Endothelial cell (in vitro differentiated cells): ENCODE measurements at regions not wholly inside any gene's neighbourhood (a gene's known extent, or its start where the extent isn't known, plus 50 kb on each side); places are given as distances from the start of the nearest gene placed in this dataset.

Experiments used
- DNase-seq: peaks from one replicate; pipeline ENCODE4 v3.0.0; 2021; ENCODE audit warnings: low spot score
- H3K27ac Mint-ChIP-seq: one replicate; pipeline ENCODE4 v1.8.0; 2021; ENCODE audit warnings: mixed read lengths, inconsistent platforms; ENCODE audit not compliant: unreplicated experiment
- H3K27me3 Mint-ChIP-seq: one replicate; pipeline ENCODE4 v1.8.0; 2021; ENCODE audit warnings: mild to moderate bottlenecking, moderate library complexity, mixed read lengths, inconsistent platforms; ENCODE audit not compliant: unreplicated experiment
- H3K36me3 Mint-ChIP-seq: one replicate; pipeline ENCODE4 v1.8.0; 2021; ENCODE audit warnings: mild to moderate bottlenecking, low read depth, mixed read lengths, inconsistent platforms; ENCODE audit not compliant: unreplicated experiment
- H3K4me1 Mint-ChIP-seq: one replicate; pipeline ENCODE4 v1.8.0; 2021; ENCODE audit warnings: mild to moderate bottlenecking, mixed read lengths, inconsistent platforms; ENCODE audit not compliant: unreplicated experiment
- H3K4me3 Mint-ChIP-seq: one replicate; pipeline ENCODE4 v1.8.0; 2021; ENCODE audit warnings: mild to moderate bottlenecking, mixed read lengths, inconsistent platforms; ENCODE audit not compliant: unreplicated experiment
- H3K9me3 Mint-ChIP-seq: one replicate; pipeline ENCODE4 v1.8.0; 2021; ENCODE audit warnings: mixed read lengths, inconsistent platforms; ENCODE audit not compliant: unreplicated experiment
- CTCF ChIP-seq: fragments of 200-600 bp; sonication (generic); IDR thresholded peaks from one replicate; pipeline ENCODE4 v1.5.0; 2021; ENCODE audit warnings: antibody characterized with exemption; ENCODE audit not compliant: unreplicated experiment

- Mint-ChIP-seq H3K4me1 (peaks cover 14% of the 10 kb centered on the region), H3K36me3 (no peaks in the 10 kb centered on the region), H3K27me3 (peaks cover 2% of the 10 kb centered on the region)
Measured at GRCh38 chr15:68497206-68497910, 65.4 kb upstream of the ITGA11 start.

DNA sequence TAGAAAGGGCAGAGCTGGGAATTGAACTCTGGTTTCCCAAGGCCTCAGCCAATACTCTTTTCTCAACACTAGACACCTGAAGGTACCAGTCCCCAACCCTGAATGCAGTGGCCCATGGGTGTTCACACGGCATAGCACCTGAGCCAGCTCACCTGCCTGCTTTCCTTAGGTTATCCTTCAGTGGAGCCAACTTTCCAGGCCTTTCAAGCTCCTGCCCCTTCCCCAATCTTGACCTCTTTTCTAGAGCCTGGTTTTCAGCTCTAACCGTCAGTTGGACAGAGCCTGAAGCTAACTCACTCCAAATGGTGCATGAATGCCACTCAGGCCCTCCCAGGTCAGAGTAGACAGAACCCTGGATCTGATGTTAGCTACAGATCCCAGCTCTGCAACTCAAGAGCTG, 66.1 kb upstream of the ITGA11 start:
- Mint-ChIP-seq H3K4me1 (peaks cover 14% of the 10 kb centered on the region), H3K36me3 (no peaks in the 10 kb centered on the region), H3K27me3 (peaks cover 2% of the 10 kb centered on the region), H3K9me3 (no peaks in the 10 kb centered on the region), H3K4me3 (no peak overlapping the region), H3K27ac (no peak overlapping the region)
- TF ChIP-seq CTCF: no peak
- no peak for DNase-seq

More at GRCh38 chr15:68497206-68497910, 65.4 kb upstream of the ITGA11 start:
- H3K27ac Mint-ChIP-seq: no peak overlapping the region
- no peak overlapping the region for H3K4me3 Mint-ChIP-seq
- DNase-seq: no peak
- no peaks in the 10 kb centered on the region for H3K9me3 Mint-ChIP-seq
- TF ChIP-seq CTCF: no peak

DNA sequence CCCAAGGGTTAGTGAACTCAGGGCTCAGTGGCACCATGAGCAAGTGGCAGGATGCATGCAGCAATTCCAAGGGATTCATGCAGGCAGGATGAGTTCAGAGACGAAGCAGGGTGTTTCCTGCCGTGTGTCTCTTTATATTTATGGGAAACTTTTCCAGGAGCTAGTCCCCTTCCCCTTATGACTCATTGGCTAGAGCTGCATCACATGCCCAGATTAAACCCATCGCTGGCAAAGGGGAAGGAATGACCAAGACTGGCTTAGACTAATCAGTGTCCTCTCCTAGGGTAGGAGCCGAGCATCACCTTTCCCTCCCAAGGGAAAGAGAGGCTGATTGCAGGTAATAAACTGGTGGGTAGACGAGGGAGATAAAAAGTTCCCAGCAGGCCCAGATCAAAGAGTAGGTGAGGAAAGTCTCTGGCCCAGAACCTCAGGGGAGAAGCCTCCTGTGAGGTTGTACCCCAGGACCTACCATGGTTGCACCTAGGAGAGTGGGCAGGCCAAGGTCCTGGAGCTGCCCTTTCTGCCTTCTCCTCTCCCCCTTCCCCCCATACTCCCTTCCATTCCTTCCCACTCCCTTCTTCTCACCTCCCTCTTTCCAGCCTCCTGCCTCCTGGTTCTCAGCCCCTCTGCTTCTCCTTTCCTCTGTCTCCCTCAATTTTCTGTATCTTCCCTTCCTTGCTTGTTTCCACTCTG, 67.8 kb upstream of the ITGA11 start:
- H3K9me3 Mint-ChIP-seq: no peaks in the 10 kb centered on the region
- H3K36me3 Mint-ChIP-seq: no peaks in the 10 kb centered on the region
- TF ChIP-seq CTCF: no peak
- H3K27me3 Mint-ChIP-seq: peaks cover 5% of the 10 kb centered on the region
- no peak overlapping the region for H3K27ac Mint-ChIP-seq
- H3K4me3 Mint-ChIP-seq: no peak overlapping the region
- H3K4me1 Mint-ChIP-seq: peaks cover 13% of the 10 kb centered on the region
- DNase-seq: no peak

DNA sequence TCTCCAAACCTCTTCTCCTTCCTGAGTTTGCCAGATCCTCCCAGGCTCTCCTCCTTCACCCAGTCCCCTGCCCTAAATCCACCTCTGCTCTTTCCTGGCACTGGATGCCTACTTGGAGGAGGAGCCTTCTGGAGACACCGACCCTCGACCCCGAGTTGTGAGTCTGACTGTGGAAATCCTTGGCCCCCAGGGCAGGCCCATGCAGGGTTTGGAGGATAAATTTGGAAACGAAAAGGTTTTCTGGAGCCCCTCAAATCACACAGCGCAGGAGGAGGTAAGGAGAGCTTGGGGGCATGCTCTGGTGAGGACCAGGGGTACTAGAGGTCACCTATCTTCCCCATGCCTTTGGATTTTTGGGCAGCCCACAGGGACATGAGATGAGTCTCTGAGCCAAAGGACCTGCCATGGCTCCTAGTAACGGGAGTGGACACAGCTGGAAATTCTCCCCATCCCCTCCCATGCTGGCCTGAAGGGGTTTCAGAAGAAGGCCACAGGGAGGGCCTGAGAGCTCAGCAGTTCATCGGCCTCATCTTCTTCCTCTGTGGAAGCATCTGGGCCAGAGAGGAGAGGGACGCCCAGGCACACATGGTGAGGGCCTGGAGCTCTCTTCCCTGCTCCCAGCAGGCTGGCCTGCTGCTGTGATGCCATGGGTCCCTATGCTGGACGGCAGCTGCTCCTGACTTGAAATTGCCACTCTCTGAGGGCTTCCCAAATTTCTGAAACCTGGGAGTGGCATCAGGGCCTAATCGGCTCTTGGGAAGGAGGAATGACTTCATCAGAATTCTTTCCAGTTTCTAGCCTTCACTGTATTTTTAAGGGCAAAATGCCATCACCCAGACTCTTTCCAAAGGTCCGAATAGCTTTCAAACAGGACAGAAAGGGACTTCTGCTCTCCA, 68.6 kb upstream of the ITGA11 start:
- no peak for DNase-seq
- Mint-ChIP-seq H3K27me3 (peaks cover 7% of the 10 kb centered on the region), H3K36me3 (no peaks in the 10 kb centered on the region), H3K27ac (no peak overlapping the region), H3K4me3 (no peak overlapping the region), H3K9me3 (no peaks in the 10 kb centered on the region), H3K4me1 (peaks cover 8% of the 10 kb centered on the region)
- TF ChIP-seq CTCF: no peak
